Gastroesophageal sphincter (tissue), 4 donors: ENCODE measurements at regions not wholly inside any gene's neighbourhood (a gene's known extent, or its start where the extent isn't known, plus 50 kb on each side); places are given as distances from the start of the nearest gene placed in this dataset.

ENCODE experiments used
- ATAC-seq: fragments of 150-250 bp; one replicate; pipeline ENCODE4 v1.9.1; 2016; ENCODE audit warnings: mild to moderate bottlenecking, moderate library complexity
- H3K27ac ChIP-seq, 4 donors: fragments of 200-600 bp; sonication (generic) in 3 of 4; 1 replicate in 3 of 4; 2 replicates in 1 of 4; pipeline ENCODE4 v1.5.1; 2016 to 2019
- H3K27me3 ChIP-seq: fragments of 200-600 bp; sonication (generic); one replicate; pipeline ENCODE4 v1.5.1; 2019
- H3K36me3 ChIP-seq, 2 donors: fragments of 200-600 bp; sonication (generic); one replicate each; pipeline ENCODE4 v1.5.1; 2019; ENCODE audit warnings: control low read depth in 1 of 2
- H3K4me1 ChIP-seq, 3 donors: fragments of 200-600 bp; sonication (generic); 1 replicate in 2 of 3; 2 replicates in 1 of 3; pipeline ENCODE4 v1.5.1; 2016 to 2019; ENCODE audit warnings: control low read depth in 2 of 3
- H3K4me3 ChIP-seq, 2 donors: fragments of 200-600 bp; sonication (generic); one replicate each; pipeline ENCODE4 v1.5.1; 2019; ENCODE audit warnings: mild to moderate bottlenecking in 1 of 2, moderate library complexity in 1 of 2
- H3K9me3 ChIP-seq, 3 donors: fragments of 200-600 bp; sonication (generic); one replicate each; pipeline ENCODE4 v1.5.1; 2017 to 2019; ENCODE audit warnings: control low read depth in 2 of 3
- EP300 ChIP-seq: sonication (generic); formaldehyde crosslinking; IDR thresholded peaks from one replicate; pipeline ENCODE4 v1.6.1; 2017; ENCODE audit warnings: antibody characterized with exemption, mild to moderate bottlenecking
- POLR2A ChIP-seq, 2 donors: fragments of 450-650 bp; IDR thresholded peaks; one replicate each; pipeline ENCODE4 v1.6.1; 2017; ENCODE audit warnings: antibody characterized with exemption in 2 of 2, mild to moderate bottlenecking in 2 of 2, moderate library complexity in 1 of 2
- POLR2AphosphoS5 ChIP-seq: sonication (generic); formaldehyde crosslinking; IDR thresholded peaks from one replicate; pipeline ENCODE4 v1.6.1; 2017; ENCODE audit warnings: antibody characterized with exemption
- whole genome bisulfite sequencing, 2 donors: methylation state at CpG; one replicate each; pipeline ENCODE4 v1.1.5; 2018; ENCODE audit warnings: low coverage in 1 of 2; 5-methylcytosine and 5-hydroxymethylcytosine counted together
- TF ChIP-seq, protein P1 (sequence below), 4 experiments: fragments of 200-600 bp in 2 of 4; fragments of 450-650 bp in 2 of 4; sonication (generic) in 1 of 4; IDR thresholded peaks; one replicate each; pipeline ENCODE4 v1.5.1; 2017 to 2019; ENCODE audit warnings: antibody characterized with exemption in 4 of 4, mild to moderate bottlenecking in 2 of 4, moderate library complexity in 2 of 4

DNA sequence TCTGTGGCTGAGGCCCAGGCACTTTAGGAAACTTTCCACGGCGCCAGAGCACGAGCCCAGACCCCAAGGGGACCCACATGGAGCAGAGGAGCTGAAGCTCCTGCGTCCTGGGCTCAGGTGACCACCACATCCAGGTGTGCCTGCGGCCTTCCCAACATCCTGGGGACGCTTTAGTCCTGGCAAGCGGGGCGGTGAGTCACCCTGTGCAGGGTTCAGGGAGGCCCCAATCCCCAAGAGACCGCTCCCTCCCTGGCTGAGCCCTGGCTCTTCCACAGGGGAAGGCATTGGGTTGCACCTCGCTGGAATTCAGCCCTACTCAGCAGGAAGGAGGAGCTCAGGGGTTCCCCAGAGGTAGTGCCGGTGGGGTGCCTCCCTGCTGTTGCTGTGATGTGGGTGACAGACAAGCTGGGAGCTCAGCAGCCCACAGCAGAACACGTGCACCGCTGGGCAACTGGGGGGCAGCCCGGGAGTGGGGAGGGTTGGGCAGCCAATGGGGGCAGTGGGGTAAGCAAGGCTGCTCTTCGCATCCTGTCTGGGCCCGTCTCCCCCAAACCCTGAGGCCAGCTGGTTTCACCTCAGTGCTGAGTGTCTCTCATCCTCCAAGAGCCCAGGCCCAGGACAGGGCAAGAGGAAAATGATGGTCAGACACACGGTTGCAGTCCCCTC lies 802.8 kb downstream of the BRD1 start:
- no peaks in the 10 kb centered on the region for H3K9me3 ChIP-seq
- no CpG with 5 or more reads among the region's 17 CpGs for WGBS, 2 donors
- no peak overlapping the region for H3K4me3 ChIP-seq
- no peaks in the 10 kb centered on the region for H3K36me3 ChIP-seq
- H3K27ac ChIP-seq = no peak overlapping the region
- H3K27me3 ChIP-seq = peaks cover 66% of the 10 kb centered on the region
- no peak for ATAC-seq
- TF ChIP-seq EP300 = no peak
- TF ChIP-seq, protein P1, sequence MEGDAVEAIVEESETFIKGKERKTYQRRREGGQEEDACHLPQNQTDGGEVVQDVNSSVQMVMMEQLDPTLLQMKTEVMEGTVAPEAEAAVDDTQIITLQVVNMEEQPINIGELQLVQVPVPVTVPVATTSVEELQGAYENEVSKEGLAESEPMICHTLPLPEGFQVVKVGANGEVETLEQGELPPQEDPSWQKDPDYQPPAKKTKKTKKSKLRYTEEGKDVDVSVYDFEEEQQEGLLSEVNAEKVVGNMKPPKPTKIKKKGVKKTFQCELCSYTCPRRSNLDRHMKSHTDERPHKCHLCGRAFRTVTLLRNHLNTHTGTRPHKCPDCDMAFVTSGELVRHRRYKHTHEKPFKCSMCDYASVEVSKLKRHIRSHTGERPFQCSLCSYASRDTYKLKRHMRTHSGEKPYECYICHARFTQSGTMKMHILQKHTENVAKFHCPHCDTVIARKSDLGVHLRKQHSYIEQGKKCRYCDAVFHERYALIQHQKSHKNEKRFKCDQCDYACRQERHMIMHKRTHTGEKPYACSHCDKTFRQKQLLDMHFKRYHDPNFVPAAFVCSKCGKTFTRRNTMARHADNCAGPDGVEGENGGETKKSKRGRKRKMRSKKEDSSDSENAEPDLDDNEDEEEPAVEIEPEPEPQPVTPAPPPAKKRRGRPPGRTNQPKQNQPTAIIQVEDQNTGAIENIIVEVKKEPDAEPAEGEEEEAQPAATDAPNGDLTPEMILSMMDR (IDR thresholded peaks at IDR 0.05) = no peak
- no peak for TF ChIP-seq POLR2AphosphoS5
- no peak for TF ChIP-seq POLR2A (IDR thresholded peaks at IDR 0.05)
- H3K4me1 ChIP-seq = no peaks in the 10 kb centered on the region

DNA sequence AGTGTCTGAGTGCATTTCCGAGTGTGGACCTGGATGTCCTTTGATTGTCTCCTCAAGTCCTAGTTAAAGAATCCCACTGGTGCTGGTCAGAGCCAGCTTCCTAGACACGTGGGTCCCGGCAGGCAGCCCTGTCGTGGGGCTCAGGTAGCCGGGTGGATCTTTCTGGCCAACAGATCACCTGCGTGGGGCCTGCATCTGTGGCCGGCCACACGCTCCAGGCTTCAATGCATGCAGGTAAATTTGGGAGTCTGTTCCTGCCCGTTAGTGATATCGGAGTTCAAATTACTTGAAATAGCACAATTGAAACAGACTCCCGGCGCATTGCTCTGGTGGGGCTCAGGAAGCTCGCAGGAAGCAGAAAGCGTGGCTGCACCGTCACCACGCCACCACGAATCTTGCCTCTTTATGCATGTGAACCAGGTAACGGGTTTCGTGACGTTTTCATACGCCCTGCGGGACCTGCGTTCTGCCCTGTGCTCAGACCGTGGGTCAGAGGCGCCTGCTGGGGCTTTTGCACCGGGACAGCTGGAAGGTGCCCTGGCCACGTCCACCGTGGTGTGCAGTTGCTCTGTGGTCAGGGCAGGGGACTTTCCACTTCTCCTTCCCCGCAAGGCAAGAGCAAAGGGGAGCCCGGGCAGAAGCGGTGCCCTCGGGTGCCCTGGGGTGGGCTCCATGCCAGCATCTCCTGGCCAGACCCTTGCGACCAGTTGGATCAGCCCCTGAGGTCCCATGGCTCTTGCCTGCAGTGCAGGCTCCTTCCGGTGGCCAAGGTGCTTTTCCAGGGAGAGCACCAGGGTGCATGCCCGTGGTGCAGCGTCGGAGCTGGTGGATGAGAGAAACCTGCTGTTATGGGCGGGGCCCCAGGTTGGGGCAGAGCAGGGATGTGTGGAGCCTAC lies 803.5 kb downstream of the BRD1 start:
- 90 to 92% methylated on average over 2 to 12 of the region's 38 CpGs for WGBS, 2 donors
- TF ChIP-seq POLR2A (IDR thresholded peaks at IDR 0.05) (no peak), EP300 (no peak), POLR2AphosphoS5 (no peak)
- TF ChIP-seq, protein P1 (IDR thresholded peaks at IDR 0.05) = no peak
- peaks cover 63% of the 10 kb centered on the region for H3K27me3 ChIP-seq
- no peak overlapping the region for H3K4me3 ChIP-seq
- H3K4me1 ChIP-seq = no peaks in the 10 kb centered on the region
- no peak for ATAC-seq
- no peak overlapping the region for H3K27ac ChIP-seq
- H3K36me3 ChIP-seq = no peaks in the 10 kb centered on the region
- H3K9me3 ChIP-seq = no peaks in the 10 kb centered on the region

DNA sequence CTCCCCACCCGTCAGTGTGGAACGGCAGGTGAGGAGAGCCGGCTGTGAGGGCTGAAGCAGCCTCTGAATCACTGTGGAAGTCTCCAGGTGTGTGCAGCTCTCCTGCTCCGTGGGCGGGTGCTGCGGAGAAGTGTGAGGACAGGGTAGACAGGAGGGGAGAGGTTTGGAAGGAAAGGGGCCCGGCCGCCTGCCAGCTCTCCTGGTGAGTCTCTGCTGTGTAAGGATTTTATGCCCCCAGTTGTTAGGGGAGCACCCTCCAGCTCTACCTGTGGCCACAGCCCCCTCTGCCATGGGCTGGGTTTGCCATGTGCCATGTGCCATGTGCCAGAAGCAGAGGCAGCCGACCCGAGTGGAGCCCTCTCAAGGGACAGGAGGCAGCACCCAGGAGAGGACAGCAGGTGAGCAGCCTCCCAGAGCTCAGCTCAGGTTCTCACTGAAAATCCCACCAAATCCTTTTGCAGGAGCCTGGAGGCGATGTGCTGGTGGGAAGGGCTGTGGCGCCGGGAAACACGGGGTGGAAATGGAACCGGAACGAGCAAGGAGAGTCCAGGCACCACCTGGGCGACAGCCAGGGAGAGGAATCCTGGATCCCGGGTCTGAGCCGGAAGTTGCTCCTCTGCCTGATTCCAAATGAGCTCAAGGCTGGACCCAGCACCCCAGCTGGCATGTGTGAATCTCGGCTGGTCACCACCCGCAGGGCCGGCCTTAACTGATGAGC lies 804.4 kb downstream of the BRD1 start:
- no peak overlapping the region for H3K27ac ChIP-seq
- no peaks in the 10 kb centered on the region for H3K9me3 ChIP-seq
- no peaks in the 10 kb centered on the region for H3K36me3 ChIP-seq
- peaks cover 62% of the 10 kb centered on the region for H3K27me3 ChIP-seq
- ATAC-seq = no peak
- H3K4me3 ChIP-seq = no peak overlapping the region
- H3K4me1 ChIP-seq = no peaks in the 10 kb centered on the region
- TF ChIP-seq, protein P1 (IDR thresholded peaks at IDR 0.05) = no peak
- TF ChIP-seq POLR2A (IDR thresholded peaks at IDR 0.05) (no peak), EP300 (no peak), POLR2AphosphoS5 (no peak)
- WGBS, 2 donors = 73% methylated on average over 13 of the region's 22 CpGs; no CpG with 5 or more reads in 1 of the 2 donors

DNA sequence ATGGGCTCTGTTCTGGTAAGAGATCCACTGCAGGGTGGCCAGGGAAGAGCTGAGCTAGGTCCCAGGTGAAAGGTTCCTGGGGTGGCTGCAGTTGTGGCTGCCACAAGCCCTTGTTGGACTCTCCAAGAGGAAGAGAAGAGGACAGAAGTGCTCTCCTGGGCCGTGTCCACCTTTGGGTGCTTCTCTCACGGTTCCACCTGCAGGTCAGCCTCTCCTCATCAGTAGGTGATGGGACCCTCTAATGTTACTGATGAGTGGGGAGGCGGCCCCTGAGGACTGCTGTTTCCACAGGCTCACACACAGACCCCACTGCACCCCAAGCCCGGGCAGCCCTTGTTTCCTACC lies 804.9 kb downstream of the BRD1 start:
- no peak overlapping the region for H3K27ac ChIP-seq
- H3K36me3 ChIP-seq = no peaks in the 10 kb centered on the region
- H3K4me1 ChIP-seq = no peaks in the 10 kb centered on the region
- no peak for ATAC-seq
- no peak overlapping the region for H3K4me3 ChIP-seq
- peaks cover 59% of the 10 kb centered on the region for H3K27me3 ChIP-seq
- H3K9me3 ChIP-seq = no peaks in the 10 kb centered on the region
- TF ChIP-seq, protein P1 (IDR thresholded peaks at IDR 0.05) = no peak
- no peak for TF ChIP-seq POLR2AphosphoS5
- WGBS, 2 donors = 90% methylated on average over 2 of the region's 4 CpGs; no CpG with 5 or more reads in 1 of the 2 donors
